Stomach smooth muscle (tissue), 2 donors: ENCODE measurements at regions not wholly inside any gene's neighbourhood (a gene's known extent, or its start where the extent isn't known, plus 50 kb on each side); places are given as distances from the start of the nearest gene placed in this dataset.

ENCODE experiments used
- H3K27ac ChIP-seq: one replicate; pipeline ENCODE4 v1.7.0; 2013; ENCODE audit warnings: mild to moderate bottlenecking, low read length, inconsistent platforms
- H3K27me3 ChIP-seq, 2 donors: one replicate each; pipeline ENCODE4 v1.7.0; 2013; ENCODE audit warnings: low read length in 2 of 2; ENCODE audit not compliant: insufficient read depth in 2 of 2, control insufficient read depth in 1 of 2
- H3K36me3 ChIP-seq, 2 donors: one replicate each; pipeline ENCODE4 v1.7.0; 2013; ENCODE audit warnings: low read length in 2 of 2; ENCODE audit not compliant: control insufficient read depth in 2 of 2, insufficient read depth in 2 of 2
- H3K4me1 ChIP-seq: one replicate; pipeline ENCODE4 v1.7.0; 2013; ENCODE audit warnings: low read length; ENCODE audit not compliant: control insufficient read depth, insufficient read depth
- H3K4me3 ChIP-seq, 2 donors: one replicate each; pipeline ENCODE4 v1.7.0; 2013; ENCODE audit warnings: low read length in 2 of 2
- H3K9ac ChIP-seq, 2 donors: one replicate each; pipeline ENCODE4 v1.7.0; 2013; ENCODE audit warnings: low read length in 2 of 2, mild to moderate bottlenecking in 1 of 2
- H3K9me3 ChIP-seq, 2 donors: one replicate each; pipeline ENCODE4 v1.7.0; 2013; ENCODE audit warnings: low read length in 2 of 2; ENCODE audit not compliant: control insufficient read depth in 2 of 2
- donor health status: healthy.
- donor health status: Pancreatic carcinoma.

DNA sequence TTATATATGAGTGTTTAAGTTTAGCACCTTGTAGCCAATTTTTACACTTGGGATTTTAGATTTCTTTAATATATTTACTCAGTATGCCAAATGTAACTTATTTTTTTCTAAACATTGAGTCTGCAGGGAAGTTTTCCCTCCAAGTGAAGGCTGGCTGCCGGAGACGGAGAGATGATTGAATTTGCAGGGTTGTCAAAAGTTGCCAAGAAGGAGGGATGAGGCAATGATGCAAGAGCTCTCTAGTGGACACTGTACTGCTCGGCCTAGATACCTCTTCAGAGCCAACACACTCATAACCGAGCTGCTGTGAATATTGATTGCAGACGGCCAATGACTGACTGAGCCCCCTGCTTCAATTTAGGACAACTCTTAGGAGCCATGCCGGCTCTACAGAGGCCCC is 318.6 kb upstream of the CASK start:
- Histone ChIP-seq H3K36me3 (no peaks in the 10 kb centered on the region), H3K9ac (no peak overlapping the region), H3K27me3 (peaks cover 0 to 10% of the 10 kb centered on the region in 2 donors), H3K27ac (no peak overlapping the region), H3K4me1 (peaks cover 3% of the 10 kb centered on the region), H3K9me3 (no peaks in the 10 kb centered on the region), H3K4me3 (no peak overlapping the region)

DNA sequence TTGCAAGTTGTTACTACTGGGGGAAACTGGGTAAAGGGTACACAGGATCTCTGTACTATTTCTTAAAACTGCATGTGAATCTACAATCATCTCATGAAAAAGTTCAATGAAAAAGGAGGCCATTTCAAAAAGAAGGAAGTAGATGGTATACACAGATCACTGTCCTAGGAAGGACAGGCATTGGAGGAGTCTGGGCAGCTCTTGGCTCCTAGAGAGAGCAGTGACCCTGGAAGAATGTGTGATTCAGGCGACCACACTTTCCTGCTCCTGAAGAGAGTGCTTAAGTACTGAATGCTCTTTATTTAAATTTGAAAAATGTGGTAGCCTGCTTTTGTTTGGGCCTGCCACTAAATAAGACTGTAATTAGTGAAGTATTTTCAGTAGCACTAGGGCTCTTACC is 318.1 kb upstream of the CASK start:
- Histone ChIP-seq H3K9me3 (no peaks in the 10 kb centered on the region), H3K36me3 (no peaks in the 10 kb centered on the region), H3K9ac (no peak overlapping the region), H3K4me3 (no peak overlapping the region), H3K27ac (no peak overlapping the region), H3K4me1 (peaks cover under 1% of the 10 kb centered on the region), H3K27me3 (peaks cover 0 to 8% of the 10 kb centered on the region in 2 donors)

DNA sequence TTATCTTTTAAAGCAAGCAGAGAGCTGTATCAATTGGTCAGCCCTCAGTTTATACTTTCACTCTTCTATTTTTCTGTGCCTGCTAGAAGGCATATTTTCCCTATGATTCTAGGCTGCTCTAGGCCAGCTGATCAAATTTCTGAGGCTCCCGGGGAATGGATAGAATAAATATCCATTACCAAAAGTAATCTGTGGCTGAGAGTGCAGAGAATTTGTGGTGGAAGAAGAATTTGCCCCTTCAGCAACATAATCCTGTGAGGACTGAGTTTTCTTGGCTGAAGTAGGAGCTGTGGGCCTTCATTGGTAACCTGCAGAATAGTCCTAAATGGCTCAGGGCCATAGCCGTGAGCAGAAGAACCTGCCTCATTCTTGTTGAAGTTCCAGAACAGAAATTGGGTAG is 314.6 kb upstream of the CASK start:
- H3K9ac ChIP-seq, result no peak overlapping the region
- no peak overlapping the region for H3K4me3 ChIP-seq
- peaks cover 0 to 3% of the 10 kb centered on the region in 2 donors for H3K27me3 ChIP-seq
- no peaks in the 10 kb centered on the region for H3K9me3 ChIP-seq
- H3K36me3 ChIP-seq, result no peaks in the 10 kb centered on the region
- H3K27ac ChIP-seq, result no peak overlapping the region
- H3K4me1 ChIP-seq, result no peaks in the 10 kb centered on the region

- Histone ChIP-seq H3K27ac (no peak overlapping the region), H3K36me3 (no peaks in the 10 kb centered on the region), H3K9me3 (no peaks in the 10 kb centered on the region), H3K4me3 (no peak overlapping the region), H3K27me3 (peaks cover 0 to 3% of the 10 kb centered on the region in 2 donors), H3K4me1 (no peaks in the 10 kb centered on the region), H3K9ac (no peak overlapping the region)
Observed at GRCh38 chrX:42229533-42229932, 306.2 kb upstream of the CASK start.

GRCh38 chrX:42220666-42221065 is 297.3 kb upstream of the CASK start:
- H3K9ac ChIP-seq, result no peak overlapping the region
- H3K36me3 ChIP-seq, result no peaks in the 10 kb centered on the region
- H3K27ac ChIP-seq, result no peak overlapping the region
- H3K4me1 ChIP-seq, result no peaks in the 10 kb centered on the region
- no peak overlapping the region for H3K4me3 ChIP-seq
- H3K27me3 ChIP-seq, result no peaks in the 10 kb centered on the region
- no peaks in the 10 kb centered on the region for H3K9me3 ChIP-seq

DNA sequence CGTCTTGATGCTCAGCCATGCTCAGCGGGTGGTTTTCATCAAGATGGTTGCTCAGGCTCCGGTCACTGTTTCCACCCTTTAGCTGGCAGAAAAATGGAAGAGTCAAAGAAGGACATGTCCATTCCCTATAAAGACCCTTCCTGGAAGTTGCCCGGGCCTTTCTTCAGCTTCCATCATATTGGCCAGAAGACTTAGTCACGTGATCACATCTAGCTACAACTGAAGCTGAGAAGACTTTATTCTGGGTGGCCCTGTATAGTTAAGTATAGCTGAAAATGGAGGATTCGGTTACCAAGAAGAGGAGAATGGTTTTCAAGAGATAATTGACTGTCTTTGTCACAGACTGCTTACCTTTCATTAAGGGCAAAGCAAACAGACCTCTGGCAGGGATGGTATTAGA is 296.7 kb upstream of the CASK start:
- no peak overlapping the region for H3K9ac ChIP-seq
- H3K4me1 ChIP-seq, result no peaks in the 10 kb centered on the region
- H3K4me3 ChIP-seq, result no peak overlapping the region
- H3K36me3 ChIP-seq, result no peaks in the 10 kb centered on the region
- H3K27ac ChIP-seq, result no peak overlapping the region
- no peaks in the 10 kb centered on the region for H3K9me3 ChIP-seq
- H3K27me3 ChIP-seq, result peaks cover 0 to 3% of the 10 kb centered on the region in 2 donors

DNA sequence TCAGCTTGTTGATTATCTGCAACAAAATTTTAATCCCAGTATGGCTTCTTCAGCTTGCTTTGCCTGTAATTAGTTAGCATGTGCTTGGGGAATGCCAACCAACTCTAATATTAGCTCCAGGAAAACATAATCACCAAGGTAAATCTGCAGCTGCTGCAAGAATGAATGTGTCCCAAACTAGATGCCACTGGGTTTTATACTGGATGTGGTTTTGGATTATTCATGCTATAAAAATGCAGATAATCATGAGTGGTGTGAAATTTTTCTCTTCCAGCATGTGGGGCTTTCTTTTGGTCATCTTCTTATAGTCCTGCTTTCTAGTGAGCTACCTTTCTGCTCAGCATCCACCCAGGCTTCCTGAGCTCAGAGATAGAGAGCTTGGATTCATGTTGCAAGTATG is 295.9 kb upstream of the CASK start:
- no peak overlapping the region for H3K27ac ChIP-seq
- peaks cover 0 to 5% of the 10 kb centered on the region in 2 donors for H3K27me3 ChIP-seq
- no peaks in the 10 kb centered on the region for H3K36me3 ChIP-seq
- no peaks in the 10 kb centered on the region for H3K4me1 ChIP-seq
- no peak overlapping the region for H3K9ac ChIP-seq
- H3K9me3 ChIP-seq, result no peaks in the 10 kb centered on the region
- no peak overlapping the region for H3K4me3 ChIP-seq

- Histone ChIP-seq H3K4me1 (no peaks in the 10 kb centered on the region), H3K27ac (no peak overlapping the region), H3K4me3 (no peak overlapping the region), H3K27me3 (peaks cover 0 to 7% of the 10 kb centered on the region in 2 donors), H3K36me3 (no peaks in the 10 kb centered on the region), H3K9ac (no peak overlapping the region), H3K9me3 (peaks cover 0 to 4% of the 10 kb centered on the region in 2 donors)
Observed at GRCh38 chrX:42195506-42195905, 272.2 kb upstream of the CASK start.

GRCh38 chrX:42189576-42189975 is 266.2 kb upstream of the CASK start:
- H3K27ac ChIP-seq, result no peak overlapping the region
- peaks cover 0 to 4% of the 10 kb centered on the region in 2 donors for H3K9me3 ChIP-seq
- H3K9ac ChIP-seq, result no peak overlapping the region
- no peaks in the 10 kb centered on the region for H3K4me1 ChIP-seq
- H3K36me3 ChIP-seq, result no peaks in the 10 kb centered on the region
- H3K27me3 ChIP-seq, result peaks cover 0 to 5% of the 10 kb centered on the region in 2 donors
- no peak overlapping the region for H3K4me3 ChIP-seq

GRCh38 chrX:42188730-42189129 is 265.4 kb upstream of the CASK start:
- Histone ChIP-seq H3K4me1 (no peaks in the 10 kb centered on the region), H3K36me3 (no peaks in the 10 kb centered on the region), H3K9me3 (peaks cover 0 to 4% of the 10 kb centered on the region in 2 donors), H3K9ac (no peak overlapping the region), H3K4me3 (no peak overlapping the region), H3K27ac (no peak overlapping the region), H3K27me3 (peaks cover 0 to 2% of the 10 kb centered on the region in 2 donors)

- Histone ChIP-seq H3K27me3 (peaks cover 0 to 10% of the 10 kb centered on the region in 2 donors), H3K4me1 (no peaks in the 10 kb centered on the region), H3K4me3 (no peak overlapping the region), H3K27ac (no peak overlapping the region), H3K9ac (no peak overlapping the region), H3K9me3 (no peaks in the 10 kb centered on the region), H3K36me3 (no peaks in the 10 kb centered on the region)
Observed at GRCh38 chrX:42176789-42177188, 253.4 kb upstream of the CASK start.
